ENCODE measurements at regions not wholly inside any gene's neighbourhood (a gene's known extent, or its start where the extent isn't known, plus 50 kb on each side); places are given as distances from the start of the nearest gene placed in this dataset.

DNA sequence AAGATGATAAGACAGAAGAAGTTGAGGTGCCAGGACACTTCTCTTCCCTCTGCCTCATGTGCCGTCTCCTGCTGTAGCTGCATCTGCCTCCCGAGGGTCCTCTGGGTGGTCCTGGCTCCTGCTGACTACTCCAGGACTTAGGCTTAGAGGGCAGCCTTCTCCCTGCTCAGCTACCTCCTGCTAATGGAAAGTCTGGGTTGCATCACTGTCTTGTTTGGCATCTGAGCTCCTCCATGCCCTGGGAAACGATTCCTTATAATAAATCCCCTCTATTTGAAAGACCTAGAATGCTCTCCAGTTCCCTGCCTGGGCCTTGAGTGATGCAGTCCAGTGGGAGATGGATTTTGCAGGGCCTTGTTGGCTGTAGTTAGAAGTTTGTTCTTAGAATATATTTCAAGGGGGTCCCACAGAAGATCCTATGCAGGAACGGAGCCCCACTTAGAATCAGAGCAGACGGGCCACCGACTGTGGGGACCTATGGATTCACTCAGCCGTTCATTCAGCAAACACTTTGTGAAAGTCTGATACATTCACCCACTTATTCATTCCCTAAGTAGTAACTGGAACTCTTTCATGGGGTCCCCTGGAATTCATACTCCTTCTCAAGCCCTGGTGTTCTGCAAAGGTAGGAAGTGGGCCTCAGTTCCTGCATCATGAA, 269.8 kb upstream of the HDAC4 start:
- DNase-seq (ENCODE audit: low spot score): no peak

DNA sequence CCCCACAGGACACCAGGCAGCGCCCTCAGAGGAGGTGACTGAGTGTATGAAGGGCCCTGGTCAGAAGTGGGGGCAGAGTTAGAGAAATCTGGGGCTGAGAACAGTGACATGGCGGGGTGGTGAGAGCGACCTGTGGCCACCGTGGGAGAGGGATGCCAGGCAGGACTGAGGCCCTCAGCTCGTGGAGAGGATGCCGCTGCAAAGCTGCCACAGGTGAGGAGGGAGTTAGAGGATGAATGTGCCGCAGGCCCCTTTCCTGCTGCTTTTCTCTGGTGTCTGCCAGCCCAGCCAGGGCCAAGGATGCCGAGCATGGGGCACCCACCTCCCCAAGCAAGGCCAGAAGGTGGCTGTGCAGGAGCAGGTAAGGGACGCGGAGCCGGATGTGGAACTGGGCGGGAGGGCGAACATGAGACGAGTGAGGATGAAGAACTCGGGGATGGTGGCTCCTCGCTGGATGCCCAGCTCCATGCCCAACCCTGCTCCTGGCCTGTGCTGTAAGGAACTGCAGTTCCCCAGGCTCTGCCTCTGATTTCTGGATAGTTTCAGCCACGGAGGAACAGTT, 269.2 kb upstream of the HDAC4 start:
- no peak for DNase-seq (ENCODE audit: low spot score)

DNA sequence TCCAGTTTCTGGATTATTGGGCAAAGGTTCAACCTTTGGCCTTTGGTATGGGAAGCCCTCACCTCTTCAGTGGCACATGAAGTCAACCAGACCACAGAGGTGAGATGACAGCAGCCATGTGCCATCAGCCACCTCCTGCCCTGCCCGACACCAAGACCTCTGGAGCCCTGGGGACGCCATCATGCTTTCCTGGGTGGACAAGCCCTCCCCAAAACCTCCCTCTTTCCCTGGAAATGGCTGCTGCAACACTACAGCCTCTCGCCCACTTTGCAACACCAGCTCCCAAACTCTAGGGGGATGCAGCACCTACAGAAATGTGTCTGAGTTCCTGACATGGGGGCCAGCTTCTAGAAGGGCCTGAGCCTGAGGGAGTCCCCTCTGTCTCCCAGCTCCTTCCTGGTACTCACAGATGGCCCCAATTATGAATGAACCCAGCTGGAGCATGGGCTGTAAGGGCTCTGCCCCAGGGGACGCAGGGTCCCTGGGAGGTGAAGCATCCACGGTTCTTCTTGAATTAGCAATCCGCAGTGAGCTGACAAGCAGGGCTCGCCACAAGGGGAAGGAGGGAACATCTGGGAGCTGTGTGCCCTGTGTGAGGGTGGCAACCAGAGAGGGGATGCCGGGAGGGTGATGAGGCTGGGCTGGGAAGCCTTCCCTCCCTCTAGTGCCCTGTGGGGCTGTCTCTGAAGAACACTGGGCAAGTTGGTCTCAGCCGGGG, 268.5 kb upstream of the HDAC4 start:
- DNase-seq (ENCODE audit: low spot score): no peak

DNA sequence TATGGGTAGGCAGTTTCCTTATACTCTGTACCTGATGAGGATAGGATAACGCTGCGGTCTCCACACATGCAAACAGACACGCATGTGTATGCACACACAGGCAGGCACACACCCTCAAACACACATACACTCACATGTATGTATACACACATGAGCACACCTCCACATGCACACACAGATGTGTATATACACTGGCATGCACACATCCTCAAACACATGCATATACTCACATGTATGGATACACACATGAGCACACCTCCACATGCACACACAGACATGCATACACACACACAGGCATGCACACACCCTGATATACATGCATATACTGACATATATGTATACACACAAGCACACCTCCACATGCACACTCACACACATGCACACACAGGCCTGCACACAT, 267.8 kb upstream of the HDAC4 start:
- DNase-seq (ENCODE audit: low spot score): no peak

DNA sequence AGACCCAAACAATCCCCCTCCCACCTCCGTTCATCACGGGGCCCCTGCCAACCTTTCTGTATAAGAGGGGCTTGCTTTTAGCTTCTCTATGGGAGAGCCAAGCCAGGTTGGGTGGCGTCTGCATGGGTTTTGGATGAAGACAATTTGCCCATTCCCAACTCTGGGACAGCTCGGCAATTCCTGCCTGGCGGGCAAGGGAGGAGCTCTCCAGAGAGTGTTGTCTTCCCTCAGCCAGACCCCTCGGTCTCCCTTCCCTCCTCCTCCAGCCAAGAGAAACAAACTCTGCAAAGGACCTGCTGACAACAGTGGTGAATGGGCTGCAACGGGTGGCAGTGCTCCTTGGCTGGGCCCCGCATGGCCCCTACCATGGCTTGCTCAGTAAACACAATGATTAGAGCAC, 267.2 kb upstream of the HDAC4 start:
- no peak for DNase-seq (ENCODE audit: low spot score)

- no peak for DNase-seq (ENCODE audit: low spot score)
Observed at GRCh38 chr2:239667431-239667985, 266.7 kb upstream of the HDAC4 start.

DNA sequence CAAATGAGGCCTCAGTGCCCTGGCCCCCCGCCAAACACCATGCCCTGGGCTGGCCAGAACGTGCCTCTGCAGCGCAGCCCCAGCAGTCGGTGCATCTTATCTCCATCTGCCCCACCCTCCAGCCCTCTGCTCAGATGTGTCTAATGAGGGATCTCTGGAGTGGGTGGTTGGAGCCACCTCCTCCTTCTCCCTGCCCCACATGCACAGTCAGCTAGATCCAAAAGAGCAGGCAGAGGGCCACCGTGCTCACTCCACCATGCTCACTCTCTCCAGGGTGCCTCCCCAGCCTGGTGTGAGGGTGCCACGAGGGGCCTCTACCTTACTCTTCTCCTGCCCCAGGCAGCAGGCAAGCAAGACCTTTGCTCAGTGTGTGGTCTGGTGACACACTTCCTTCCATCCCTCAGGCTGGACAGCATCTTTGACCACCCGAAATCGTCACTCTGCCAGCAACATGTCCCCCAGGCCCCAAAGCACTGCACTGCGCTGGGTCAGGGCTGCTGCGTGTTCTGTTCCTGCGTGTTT, 266.1 kb upstream of the HDAC4 start:
- DNase-seq (ENCODE audit: low spot score): no peak

GRCh38 chr2:239666053-239666854, 265.4 kb upstream of the HDAC4 start:
- no peak for DNase-seq (ENCODE audit: low spot score)

DNA sequence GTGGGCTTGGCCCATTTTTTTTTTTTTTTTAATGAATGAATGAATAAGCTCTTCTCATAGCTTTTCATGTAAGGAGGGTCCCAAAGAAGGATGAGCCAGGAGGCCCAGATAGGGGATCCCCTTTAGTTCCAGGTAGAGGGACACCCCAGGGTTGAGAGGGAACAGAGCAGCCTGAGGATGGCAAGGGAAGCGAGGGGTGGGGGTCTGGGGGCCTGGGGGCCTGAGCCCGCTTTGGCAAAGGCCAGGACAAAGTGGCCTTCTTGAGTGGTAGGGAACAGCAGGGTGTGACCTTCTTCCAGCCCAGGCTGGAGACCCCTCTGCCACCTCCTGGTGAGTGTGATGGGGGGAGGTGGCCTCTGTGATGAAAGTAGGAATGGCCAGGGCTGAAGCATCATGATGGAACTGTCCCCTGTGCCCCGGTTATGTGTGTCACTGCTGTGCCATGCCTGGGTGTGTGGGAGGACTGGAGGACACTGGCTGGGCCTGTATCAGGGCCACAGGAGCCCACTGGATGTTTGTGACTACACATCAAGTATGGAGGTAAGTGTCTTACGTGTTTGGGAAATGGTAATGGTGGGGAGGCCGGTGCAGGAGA, 263.5 kb upstream of the HDAC4 start:
- no peak for DNase-seq (ENCODE audit: low spot score)

GRCh38 chr2:239663364-239663924, 262.6 kb upstream of the HDAC4 start:
- DNase-seq (ENCODE audit: low spot score): no peak

DNA sequence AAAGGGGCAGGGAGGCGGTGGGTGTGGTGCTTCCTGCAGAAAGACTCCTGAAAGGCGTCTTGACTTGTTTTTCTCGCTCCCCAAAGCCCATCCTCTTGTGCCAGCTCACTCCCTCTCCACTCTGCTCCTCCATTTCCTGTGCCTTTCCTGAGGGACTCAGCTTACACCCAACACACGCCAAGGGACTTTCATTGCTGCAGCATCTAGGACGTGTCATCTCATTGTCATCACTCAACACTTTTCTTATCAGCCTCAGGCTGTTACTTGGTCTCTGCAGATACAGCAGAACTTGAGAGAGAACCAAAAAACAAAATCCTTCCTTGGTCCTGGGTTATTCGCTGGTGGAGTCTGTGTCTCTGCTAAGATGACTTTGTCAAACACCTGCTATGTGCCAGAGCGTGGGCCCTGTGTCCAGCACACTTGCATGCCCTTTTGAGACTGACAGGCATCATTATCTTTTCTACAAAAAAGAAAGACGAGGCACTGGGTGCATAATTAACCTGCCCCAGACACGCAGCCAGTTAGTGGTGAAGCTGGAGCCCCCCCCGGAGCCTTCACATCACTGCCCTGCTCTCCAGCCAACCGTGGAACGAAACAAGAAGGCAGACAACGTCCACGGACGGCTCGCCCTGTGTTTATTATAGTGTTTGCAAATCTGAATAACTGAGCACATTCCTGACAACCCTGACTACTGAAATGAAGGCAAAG, 261.7 kb upstream of the HDAC4 start:
- no peak for DNase-seq (ENCODE audit: low spot score)

GRCh38 chr2:239661334-239662312, 260.8 kb upstream of the HDAC4 start:
- DNase-seq (ENCODE audit: low spot score): peak; percentile 1

- peak; percentile 70 for DNase-seq (ENCODE audit: low spot score)
Observed at GRCh38 chr2:239660390-239661230, 259.8 kb upstream of the HDAC4 start.

GRCh38 chr2:239657992-239658391, 257.2 kb upstream of the HDAC4 start:
- DNase-seq (ENCODE audit: low spot score): no peak

DNA sequence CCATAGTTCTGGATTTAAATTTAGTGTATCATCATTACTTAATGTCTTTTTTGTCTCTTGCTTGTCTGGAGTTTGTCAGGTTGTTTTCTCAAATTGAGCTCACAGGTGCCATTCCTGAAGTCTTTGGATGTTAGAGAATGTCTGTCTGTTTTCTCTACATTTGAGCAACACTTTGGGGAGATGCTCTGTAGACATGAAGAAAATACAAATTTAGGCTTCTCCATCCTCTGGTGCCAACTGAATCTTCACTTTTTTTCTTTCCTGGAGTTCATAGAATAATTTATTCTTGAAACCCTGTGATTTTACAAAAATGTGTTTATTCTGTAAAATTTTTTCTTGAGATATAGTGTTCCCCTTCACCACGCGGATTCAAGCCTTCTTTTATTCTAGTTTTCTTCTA, 256.4 kb upstream of the HDAC4 start:
- DNase-seq (ENCODE audit: low spot score): no peak

DNA sequence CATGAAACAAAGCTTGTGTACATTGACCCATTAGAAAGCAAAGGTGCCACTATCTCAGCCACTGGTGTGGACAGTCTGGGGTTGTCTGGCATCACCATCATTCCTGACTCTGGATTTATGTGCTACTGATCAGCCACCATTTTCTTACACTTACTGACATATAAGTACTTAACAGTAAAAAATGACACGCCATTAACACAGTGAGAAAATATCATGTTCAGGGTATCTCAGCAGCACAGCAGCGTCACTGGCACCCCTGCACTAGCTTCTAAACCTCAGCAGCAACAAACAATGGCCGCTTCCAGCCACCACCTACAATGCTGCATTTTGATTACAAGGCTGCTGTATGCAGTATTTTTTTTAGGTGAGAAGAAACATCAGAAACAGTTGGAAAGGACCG, 253.4 kb upstream of the HDAC4 start:
- DNase-seq (ENCODE audit: low spot score): no peak

- no peak for DNase-seq (ENCODE audit: low spot score)
Observed at GRCh38 chr2:239651859-239652258, 251.0 kb upstream of the HDAC4 start.

GRCh38 chr2:239650674-239651073, 249.9 kb upstream of the HDAC4 start:
- DNase-seq (ENCODE audit: low spot score): no peak

GRCh38 chr2:239649309-239649708, 248.5 kb upstream of the HDAC4 start:
- no peak for DNase-seq (ENCODE audit: low spot score)

All from LoVo (cell line).